ENCODE measurements at regions not wholly inside any gene's neighbourhood (a gene's known extent, or its start where the extent isn't known, plus 50 kb on each side); places are given as distances from the start of the nearest gene placed in this dataset.

GRCh38 chr10:94192333-94192732 is 170.4 kb downstream of the NOC3L start:
- ATAC-seq (no peak), DNase-seq (no peak), FAIRE-seq (no peak)
- Histone ChIP-seq H3K36me3 (no peaks in the 10 kb centered on the region), H3K27me3 (no peaks in the 10 kb centered on the region), H3K4me3 (no peak overlapping the region), H3K4me1 (no peaks in the 10 kb centered on the region), H3K27ac (no peak overlapping the region), H3K9me3 (no peaks in the 10 kb centered on the region)
- 85 to 91% methylated on average over 3 of the region's 3 CpGs for WGBS, 2 donors
- TF ChIP-seq CTCF (IDR thresholded peaks at IDR 0.05), result no peak
- intact Hi-C loops (cut with DNase I), result no loop called here

- intact Hi-C loops (cut with DNase I), result no loop called here
- Histone ChIP-seq H3K9me3 (no peaks in the 10 kb centered on the region), H3K4me3 (no peak overlapping the region), H3K27me3 (no peaks in the 10 kb centered on the region), H3K4me1 (no peaks in the 10 kb centered on the region), H3K27ac (no peak overlapping the region), H3K36me3 (no peaks in the 10 kb centered on the region)
- ATAC-seq (no peak), FAIRE-seq (no peak), DNase-seq (no peak)
- TF ChIP-seq CTCF (IDR thresholded peaks at IDR 0.05), result no peak
- 92 to 95% methylated on average over 1 of the region's 1 CpG for WGBS, 2 donors
Observed at GRCh38 chr10:94192974-94193373, 169.8 kb downstream of the NOC3L start.

- 77 to 80% methylated on average over 4 of the region's 4 CpGs for WGBS, 2 donors
- no peak for TF ChIP-seq CTCF (IDR thresholded peaks at IDR 0.05)
- FAIRE-seq (no peak), DNase-seq (no peak), ATAC-seq (no peak)
- intact Hi-C loops (cut with DNase I), result no loop called here
- H3K36me3 ChIP-seq, result no peaks in the 10 kb centered on the region
- no peaks in the 10 kb centered on the region for H3K9me3 ChIP-seq
- H3K27ac ChIP-seq, result no peak overlapping the region
- no peak overlapping the region for H3K4me3 ChIP-seq
- H3K27me3 ChIP-seq, result no peaks in the 10 kb centered on the region
- H3K4me1 ChIP-seq, result no peaks in the 10 kb centered on the region
Observed at GRCh38 chr10:94193466-94193924, 169.2 kb downstream of the NOC3L start.

GRCh38 chr10:94194256-94194655 is 168.5 kb downstream of the NOC3L start:
- no peak for TF ChIP-seq CTCF (IDR thresholded peaks at IDR 0.05)
- Histone ChIP-seq H3K4me3 (no peak overlapping the region), H3K27ac (no peak overlapping the region), H3K4me1 (no peaks in the 10 kb centered on the region), H3K9me3 (no peaks in the 10 kb centered on the region), H3K36me3 (no peaks in the 10 kb centered on the region), H3K27me3 (no peaks in the 10 kb centered on the region)
- intact Hi-C loops (cut with DNase I), result no loop called here
- no peak for ATAC-seq
- no peak for DNase-seq
- no peak for FAIRE-seq
- 69 to 70% methylated on average over 1 of the region's 1 CpG for WGBS, 2 donors

GRCh38 chr10:94197241-94197640 is 165.5 kb downstream of the NOC3L start:
- no peak overlapping the region for H3K4me3 ChIP-seq
- intact Hi-C loops (cut with DNase I), result no loop called here
- H3K27me3 ChIP-seq, result no peaks in the 10 kb centered on the region
- no peak for ATAC-seq
- no peak for TF ChIP-seq CTCF (IDR thresholded peaks at IDR 0.05)
- no peaks in the 10 kb centered on the region for H3K36me3 ChIP-seq
- no peak for DNase-seq
- H3K27ac ChIP-seq, result no peak overlapping the region
- H3K4me1 ChIP-seq, result no peaks in the 10 kb centered on the region
- no peaks in the 10 kb centered on the region for H3K9me3 ChIP-seq
- no peak for FAIRE-seq
